A549 (cell line): ENCODE measurements at regions not wholly inside any gene's neighbourhood (a gene's known extent, or its start where the extent isn't known, plus 50 kb on each side); places are given as distances from the start of the nearest gene placed in this dataset.

Experiments used
- ATAC-seq, 2 experiments: fragments of 200-7000 bp in 1 of 2; fragments of >200 bp in 1 of 2; cut with Nextera tagmentation in 1 of 2; cut with Tn5 transposase in 1 of 2; 3 replicates each; pipeline versions ENCODE4 v1.8.0 to v1.9.1; 2018 to 2020; ENCODE audit warnings: mild to moderate bottlenecking in 1 of 2, moderate library complexity in 1 of 2
- CTCF ChIA-PET: fragments of 300-600 bp; sonication (Branson Sonifier 250); formaldehyde crosslinking; extraction: SDS; loops from one replicate; lab custom pipeline; 2021; ENCODE audit warnings: antibody characterized with exemption, inconsistent platforms; lab: Yijun Ruan, JAX
- POLR2A ChIA-PET: fragments of 350-600 bp; formaldehyde crosslinking; extraction: SDS; loops from one replicate; lab custom pipeline; 2021; ENCODE audit warnings: antibody characterized with exemption, inconsistent platforms; lab: Yijun Ruan, JAX
- DNase-seq, 2 experiments: peaks; one replicate each; pipeline versions ENCODE4 v3.0.0 to v3.0.0-alpha.2; 2011 to 2016; ENCODE audit warnings: low read depth in 1 of 2, low spot score in 1 of 2
- FAIRE-seq: peaks from 2 replicates; lab custom pipeline; 2011; peaks lifted over from hg19 to GRCh38; lab: Jason Lieb, UNC
- H3K27ac ChIP-seq, 2 experiments: fragments of >200 bp; sonication (Bioruptor Twin); formaldehyde crosslinking; 3 replicates each; pipeline ENCODE4 v1.5.1; 2016 to 2017
- H3K4me1 ChIP-seq: fragments of >200 bp; sonication (Bioruptor Twin); formaldehyde crosslinking; 3 replicates; pipeline ENCODE4 v1.6.1; 2016
- H3K4me2 ChIP-seq: fragments of >200 bp; sonication (Bioruptor Twin); formaldehyde crosslinking; 3 replicates; pipeline ENCODE4 v1.6.1; 2016
- H3K4me3 ChIP-seq: fragments of >200 bp; sonication (Bioruptor Twin); formaldehyde crosslinking; 3 replicates; pipeline ENCODE4 v1.5.1; 2016
- H3K9me3 ChIP-seq: fragments of >200 bp; sonication (Bioruptor Twin); formaldehyde crosslinking; 3 replicates; pipeline ENCODE4 v1.6.1; 2016
- BCL3 ChIP-seq: fragments of >200 bp; sonication (Bioruptor Twin); formaldehyde crosslinking; IDR thresholded peaks from 3 replicates; pipeline ENCODE4 v1.6.1; 2016
- BHLHE40 ChIP-seq: IDR thresholded peaks from 2 replicates; pipeline ENCODE4 v1.6.1; 2012; ENCODE audit warnings: low read depth, low read length, inconsistent platforms
- CBX8 ChIP-seq: fragments of 200-600 bp; sonication (generic); IDR thresholded peaks from 2 replicates; pipeline ENCODE4 v1.6.1; 2016
- CEBPB ChIP-seq, 2 experiments: fragments of >200 bp in 1 of 2; sonication (Bioruptor Twin) in 1 of 2; formaldehyde crosslinking in 1 of 2; IDR thresholded peaks; 2 replicates each; pipeline ENCODE4 v1.6.1; 2012 to 2016
- CHD2 ChIP-seq: fragments of 150-350 bp; IDR thresholded peaks from 2 replicates; pipeline ENCODE4 v1.6.1; 2014; ENCODE audit warnings: low read length; ENCODE audit not compliant: partially characterized antibody
- E2F6 ChIP-seq: IDR thresholded peaks from 2 replicates; pipeline ENCODE4 v1.6.1; 2012; ENCODE audit warnings: low read depth, borderline replicate concordance
- FOSL2 ChIP-seq, 2 experiments: fragments of 450-650 bp in 1 of 2; fragments of >200 bp in 1 of 2; sonication (Bioruptor Twin) in 1 of 2; formaldehyde crosslinking; IDR thresholded peaks; 2 replicates each; pipeline versions ENCODE4 v1.5.0 to v1.6.1; 2016 to 2020; ENCODE audit warnings: mild to moderate bottlenecking in 1 of 2, moderate library complexity in 1 of 2
- GATA3 ChIP-seq: IDR thresholded peaks from 2 replicates; pipeline ENCODE4 v1.6.1; 2012; ENCODE audit warnings: borderline replicate concordance
- HOXB13 ChIP-seq: fragments of 250-450 bp; sonication (Bioruptor Pico); IDR thresholded peaks from 2 replicates; pipeline ENCODE4 v1.5.0; 2020; ENCODE audit warnings: low read depth, mild to moderate bottlenecking, moderate library complexity
- HOXB5 ChIP-seq: fragments of 250-450 bp; sonication (Bioruptor Pico); IDR thresholded peaks from 2 replicates; pipeline ENCODE4 v1.5.0; 2020; ENCODE audit warnings: mild to moderate bottlenecking, moderate library complexity
- JUNB ChIP-seq: fragments of >200 bp; sonication (Bioruptor Twin); formaldehyde crosslinking; IDR thresholded peaks from 2 replicates; pipeline ENCODE4 v1.6.1; 2016
- KDM1A ChIP-seq: fragments of 200-600 bp; sonication (generic); IDR thresholded peaks from 2 replicates; pipeline ENCODE4 v1.6.1; 2016; ENCODE audit warnings: low read depth, mild to moderate bottlenecking
- MAFK ChIP-seq: fragments of 450-650 bp; IDR thresholded peaks from 2 replicates; pipeline ENCODE4 v1.6.1; 2014; ENCODE audit not compliant: partially characterized antibody
- MAX ChIP-seq: IDR thresholded peaks from 2 replicates; pipeline ENCODE4 v1.6.1; 2012
- PBX3 ChIP-seq: IDR thresholded peaks from 2 replicates; pipeline ENCODE4 v1.6.1; 2012
- POLR2A ChIP-seq: IDR thresholded peaks from 2 replicates; pipeline ENCODE4 v1.6.1; 2012; ENCODE audit warnings: mild to moderate bottlenecking, low read length
- RNF2 ChIP-seq: fragments of 200-600 bp; sonication (generic); IDR thresholded peaks from 2 replicates; pipeline ENCODE4 v1.6.1; 2016; ENCODE audit warnings: low read depth, mild to moderate bottlenecking, antibody characterized with exemption, moderate library complexity, borderline replicate concordance
- SREBF2 ChIP-seq: fragments of 450-650 bp; IDR thresholded peaks from 2 replicates; pipeline ENCODE4 v1.6.1; 2014; ENCODE audit warnings: mild to moderate bottlenecking, moderate library complexity
- TFCP2L1 ChIP-seq: fragments of 250-450 bp; sonication (Bioruptor Pico); IDR thresholded peaks from 2 replicates; pipeline ENCODE4 v1.5.0; 2021; ENCODE audit warnings: mild to moderate bottlenecking
- TP53 ChIP-seq: fragments of 250-450 bp; sonication (Bioruptor Pico); IDR thresholded peaks from 2 replicates; pipeline ENCODE4 v1.5.0; 2021; ENCODE audit warnings: mild to moderate bottlenecking, moderate library complexity
- USF2 ChIP-seq: fragments of 450-650 bp; IDR thresholded peaks from 2 replicates; pipeline ENCODE4 v1.6.1; 2014; ENCODE audit warnings: antibody characterized with exemption
- ZNF302 ChIP-seq: fragments of 250-450 bp; sonication (Bioruptor Pico); IDR thresholded peaks from 2 replicates; pipeline ENCODE4 v1.9.0; 2021; ENCODE audit warnings: inconsistent platforms, mild to moderate bottlenecking, moderate library complexity
- WGBS: methylation state at CpG from one replicate; pipeline ENCODE4 v1.1.6; 2017; ENCODE audit errors: missing lambda C conversion rate; 5-methylcytosine and 5-hydroxymethylcytosine counted together

GRCh38 chr18:11324510-11324909 lies 175.1 kb upstream of the PIEZO2 start:
- DNase-seq: no peak
- no peak for FAIRE-seq
- ChIA-PET CTCF (interaction anchor here (3.0 to 4.8 kb wide), 2 partner anchors 13 to 188 kb away, joined by 14 to 32 read pairs; no protein-coding TSS in a partner anchor), POLR2A (no interaction called here)
- WGBS: 63% methylated on average over 2 of the region's 2 CpGs
- TF ChIP-seq ZNF302 (CRISPR knock-in tag) (no peak), CEBPB (IDR thresholded peaks at IDR 0.05) (no peak), BHLHE40 (no peak), USF2 (no peak)
- ATAC-seq: no peak
- H3K4me2 ChIP-seq: peak overlapping the region; percentile 69; the same call in 2 of the 3 replicates
- H3K27ac ChIP-seq: peak overlapping the region in 1 of 2 experiments; percentile 72; a peak in 3 of 6 replicates
- peaks cover 31% of the 10 kb centered on the region for H3K4me1 ChIP-seq
- no peaks in the 10 kb centered on the region for H3K9me3 ChIP-seq
- H3K4me3 ChIP-seq: no peak overlapping the region

- no peak overlapping the region for H3K4me3 ChIP-seq
- peaks cover 31% of the 10 kb centered on the region for H3K4me1 ChIP-seq
- ATAC-seq: peak; percentile 88 to 92
- ChIA-PET POLR2A (no interaction called here), CTCF (interaction anchor here (1.2 to 4.8 kb wide), 3 partner anchors 12 to 228 kb away, joined by 4 to 32 read pairs (median 14); no protein-coding TSS in a partner anchor)
- no peak for FAIRE-seq
- peak; percentile 31 to 61 for DNase-seq
- 4% methylated on average over 10 of the region's 11 CpGs for WGBS
- no peaks in the 10 kb centered on the region for H3K9me3 ChIP-seq
- peak; percentile 55 for TF ChIP-seq JUNB
- TF ChIP-seq TP53: no peak
- TF ChIP-seq KDM1A: no peak
- TF ChIP-seq HOXB5 (CRISPR knock-in tag): no peak
- TF ChIP-seq FOSL2 (IDR thresholded peaks at IDR 0.05): peak; percentile 13; the same call in 1 of the 2 replicates
- peak; percentile 33; the same call in 1 of the 2 replicates for TF ChIP-seq FOSL2 (CRISPR knock-in tag; IDR thresholded peaks at IDR 0.05)
- no peak for TF ChIP-seq HOXB13 (CRISPR knock-in tag)
- no peak for TF ChIP-seq BCL3
- no peak for TF ChIP-seq RNF2
- TF ChIP-seq PBX3: no peak
- TF ChIP-seq CBX8: no peak
- no peak for TF ChIP-seq SREBF2
- no peak for TF ChIP-seq CHD2
- peak; percentile 60; the same call in 1 of the 2 replicates for TF ChIP-seq GATA3
- TF ChIP-seq USF2: peak; percentile 84
- TF ChIP-seq POLR2A: no peak
- TF ChIP-seq TFCP2L1 (CRISPR knock-in tag): no peak
- peak; percentile 79 for TF ChIP-seq MAX
- TF ChIP-seq MAFK: no peak
- TF ChIP-seq E2F6: peak; percentile 63; the same call in 1 of the 2 replicates
- peak overlapping the region; percentile 69 for H3K4me2 ChIP-seq
- H3K27ac ChIP-seq: peak overlapping the region; percentile 54 to 73; a peak in 5 of 6 replicates
These were observed 174.0 kb upstream of the PIEZO2 start for GRCh38 chr18:11323359-11323819.
